ENCODE measurements at regions not wholly inside any gene's neighbourhood (a gene's known extent, or its start where the extent isn't known, plus 50 kb on each side); places are given as distances from the start of the nearest gene placed in this dataset.
"Not testable (repeated sequence)": the region's sequence is repeated elsewhere in the genome, so short reads cannot be mapped to it uniquely, and the experiment has no call there.

GRCh38 chr4:164229255-164229654, 524.7 kb upstream of the SMIM31 start:
- DNase-seq, result no peak

GRCh38 chr4:164239433-164239832, 514.5 kb upstream of the SMIM31 start:
- DNase-seq, result no peak

GRCh38 chr4:164239976-164240375, 514.0 kb upstream of the SMIM31 start:
- DNase-seq, result no peak

GRCh38 chr4:164251257-164251656, 502.7 kb upstream of the SMIM31 start:
- no peak for DNase-seq

- DNase-seq, result no peak
Measured at GRCh38 chr4:164252286-164252685, 501.6 kb upstream of the SMIM31 start.

GRCh38 chr4:164261831-164262230, 492.1 kb upstream of the SMIM31 start:
- DNase-seq, result no peak

GRCh38 chr4:164262508-164262907, 491.4 kb upstream of the SMIM31 start:
- not testable (repeated sequence) for DNase-seq

GRCh38 chr4:164277414-164277813, 476.5 kb upstream of the SMIM31 start:
- DNase-seq, result not testable (repeated sequence)

- no peak for DNase-seq
Measured at GRCh38 chr4:164287173-164287572, 466.8 kb upstream of the SMIM31 start.

- DNase-seq, result no peak
Measured at GRCh38 chr4:164288578-164288977, 465.4 kb upstream of the SMIM31 start.

GRCh38 chr4:164293203-164293602, 460.7 kb upstream of the SMIM31 start:
- no peak for DNase-seq

- no peak for DNase-seq
Measured at GRCh38 chr4:164293743-164294142, 460.2 kb upstream of the SMIM31 start.

GRCh38 chr4:164301430-164301829, 452.5 kb upstream of the SMIM31 start:
- no peak for DNase-seq

- DNase-seq, result no peak
Measured at GRCh38 chr4:164304101-164304639, 449.8 kb upstream of the SMIM31 start.

- DNase-seq, result no peak
Measured at GRCh38 chr4:164304861-164305260, 449.1 kb upstream of the SMIM31 start.

- no peak for DNase-seq
Measured at GRCh38 chr4:164307262-164307661, 446.7 kb upstream of the SMIM31 start.

- DNase-seq, result no peak
Measured at GRCh38 chr4:164312671-164313070, 441.3 kb upstream of the SMIM31 start.

GRCh38 chr4:164313853-164314252, 440.1 kb upstream of the SMIM31 start:
- no peak for DNase-seq

- DNase-seq, result no peak
Measured at GRCh38 chr4:164318350-164318749, 435.6 kb upstream of the SMIM31 start.

GRCh38 chr4:164319688-164320087, 434.2 kb upstream of the SMIM31 start:
- DNase-seq, result no peak

GRCh38 chr4:164320847-164321246, 433.1 kb upstream of the SMIM31 start:
- DNase-seq, result no peak

- DNase-seq, result no peak
Measured at GRCh38 chr4:164326056-164326455, 427.9 kb upstream of the SMIM31 start.

GRCh38 chr4:164337219-164337944, 416.5 kb upstream of the SMIM31 start:
- no peak for DNase-seq

GRCh38 chr4:164343472-164343976, 410.4 kb upstream of the SMIM31 start:
- DNase-seq, result no peak

GRCh38 chr4:164345756-164346155, 408.2 kb upstream of the SMIM31 start:
- DNase-seq, result no peak

All from activated effector memory CD4-positive, alpha-beta T cell treated with anti-CD3 and anti-CD28 coated beads, Interleukin-2, amount 50 U/mL, for 16 hours (primary cell).